ENCODE measurements at regions not wholly inside any gene's neighbourhood (a gene's known extent, or its start where the extent isn't known, plus 50 kb on each side); places are given as distances from the start of the nearest gene placed in this dataset.

DNA sequence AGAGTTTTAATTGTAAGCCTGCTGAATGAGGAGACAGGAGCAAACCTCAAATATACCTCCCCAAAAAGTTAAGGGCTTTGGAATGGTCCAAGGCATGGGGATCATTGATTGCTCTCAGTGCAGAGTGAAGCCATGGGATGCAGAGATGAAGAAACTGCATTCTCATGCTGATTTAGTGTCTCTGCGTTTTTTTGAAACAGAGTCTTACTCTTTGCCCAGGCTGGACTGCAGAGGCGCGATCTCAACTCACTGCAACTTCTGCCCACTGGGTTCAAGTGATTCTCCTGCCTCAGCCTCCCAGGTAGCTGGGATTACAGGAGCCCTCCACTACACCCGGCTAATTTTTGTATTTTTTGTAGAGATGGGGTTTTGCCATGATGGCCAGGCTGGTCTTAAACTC lies 99.3 kb upstream of the ETV3 start:
- Mint-ChIP-seq H3K4me1 (ENCODE audit: unreplicated experiment) (peaks cover 56% of the 10 kb centered on the region), H3K27ac (no peak overlapping the region), H3K36me3 (no peaks in the 10 kb centered on the region), H3K4me3 (no peak overlapping the region), H3K27me3 (no peaks in the 10 kb centered on the region), H3K9me3 (peaks cover 4% of the 10 kb centered on the region)
- TF ChIP-seq CTCF (conservative IDR thresholded peaks at IDR 0.05) = no peak
- DNase-seq (ENCODE audit: extremely low spot score, unreplicated experiment) = no peak

DNA sequence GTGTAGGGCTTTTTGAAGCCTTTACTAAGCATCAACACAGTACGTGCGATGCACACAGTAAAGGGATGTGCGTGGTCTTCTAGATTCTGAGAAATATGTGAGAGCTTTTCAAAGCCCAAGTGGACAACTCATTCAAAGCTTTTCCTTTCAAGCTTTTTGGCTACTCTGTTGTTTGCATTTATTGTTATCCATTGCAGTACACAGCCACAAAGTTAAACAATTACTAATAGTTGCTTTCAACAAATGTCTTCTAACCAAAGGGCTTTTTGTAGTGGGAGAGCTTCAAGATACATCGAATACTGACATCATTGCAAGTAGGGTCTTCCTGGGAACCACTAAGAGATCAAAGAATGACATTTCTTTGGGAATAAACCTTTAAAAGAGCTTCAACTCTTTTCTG lies 97.9 kb upstream of the ETV3 start:
- peaks cover 60% of the 10 kb centered on the region for H3K4me1 Mint-ChIP-seq (ENCODE audit: unreplicated experiment)
- no peak for DNase-seq (ENCODE audit: extremely low spot score, unreplicated experiment)
- TF ChIP-seq CTCF (conservative IDR thresholded peaks at IDR 0.05) = no peak
- H3K9me3 Mint-ChIP-seq = peaks cover 4% of the 10 kb centered on the region
- no peak overlapping the region for H3K27ac Mint-ChIP-seq
- no peak overlapping the region for H3K4me3 Mint-ChIP-seq
- H3K27me3 Mint-ChIP-seq = no peaks in the 10 kb centered on the region
- no peaks in the 10 kb centered on the region for H3K36me3 Mint-ChIP-seq

DNA sequence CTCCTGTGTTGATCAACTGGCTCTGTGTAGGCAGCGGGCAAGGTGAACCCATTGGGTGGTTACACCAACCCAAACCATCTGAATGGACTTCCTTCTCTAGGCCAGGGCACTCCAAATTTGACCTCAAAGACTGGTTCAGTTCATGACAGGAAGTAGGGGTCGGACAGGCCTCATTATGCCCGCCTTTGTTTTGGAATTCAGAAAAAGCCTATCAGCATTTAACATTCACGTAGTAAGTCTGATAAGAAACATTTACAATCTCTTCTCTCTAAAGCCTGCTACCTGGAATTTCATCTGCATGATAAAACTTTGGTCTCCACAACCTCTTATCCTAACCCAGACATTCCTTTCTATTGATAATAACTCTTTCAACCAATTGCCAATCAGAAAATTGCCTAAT lies 97.1 kb upstream of the ETV3 start:
- H3K4me1 Mint-ChIP-seq (ENCODE audit: unreplicated experiment) = peaks cover 54% of the 10 kb centered on the region
- H3K27ac Mint-ChIP-seq = peak overlapping the region; percentile 92
- no peaks in the 10 kb centered on the region for H3K27me3 Mint-ChIP-seq
- DNase-seq (ENCODE audit: extremely low spot score, unreplicated experiment) = no peak
- TF ChIP-seq CTCF (conservative IDR thresholded peaks at IDR 0.05) = no peak
- peak overlapping the region; percentile 17 for H3K4me3 Mint-ChIP-seq
- H3K36me3 Mint-ChIP-seq = no peaks in the 10 kb centered on the region
- H3K9me3 Mint-ChIP-seq = peaks cover 4% of the 10 kb centered on the region

- H3K27ac Mint-ChIP-seq = peak overlapping the region; percentile 92
- peak overlapping the region; percentile 17 for H3K4me3 Mint-ChIP-seq
- peaks cover 4% of the 10 kb centered on the region for H3K9me3 Mint-ChIP-seq
- no peaks in the 10 kb centered on the region for H3K36me3 Mint-ChIP-seq
- DNase-seq (ENCODE audit: extremely low spot score, unreplicated experiment) = no peak
- H3K4me1 Mint-ChIP-seq (ENCODE audit: unreplicated experiment) = peaks cover 49% of the 10 kb centered on the region
- no peaks in the 10 kb centered on the region for H3K27me3 Mint-ChIP-seq
- TF ChIP-seq CTCF (conservative IDR thresholded peaks at IDR 0.05) = no peak
These were observed 96.6 kb upstream of the ETV3 start for GRCh38 chr1:157234705-157235273.

DNA sequence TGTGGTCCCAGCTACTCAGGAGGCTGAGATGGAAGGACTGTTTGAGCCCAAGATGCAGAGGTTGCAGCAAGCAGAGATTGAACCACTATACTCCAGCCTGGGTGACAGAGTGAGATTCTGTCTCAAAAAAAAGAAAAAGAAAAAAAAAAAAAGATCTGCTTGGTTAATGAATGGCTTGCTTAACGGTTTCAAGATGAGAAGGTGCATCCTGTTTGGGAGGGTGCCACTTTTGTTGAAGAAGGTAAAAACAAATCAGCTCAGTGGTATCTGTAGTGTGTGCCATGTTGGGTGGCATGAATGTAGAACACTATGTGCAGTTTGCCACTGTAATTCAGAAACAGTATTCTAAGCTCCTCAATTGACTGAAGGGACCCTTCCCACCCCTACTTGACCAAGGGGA lies 94.9 kb upstream of the ETV3 start:
- Mint-ChIP-seq H3K9me3 (peaks cover 4% of the 10 kb centered on the region), H3K27me3 (no peaks in the 10 kb centered on the region), H3K4me1 (ENCODE audit: unreplicated experiment) (peaks cover 36% of the 10 kb centered on the region), H3K36me3 (no peaks in the 10 kb centered on the region), H3K4me3 (no peak overlapping the region), H3K27ac (peak overlapping the region; percentile 92)
- TF ChIP-seq CTCF (conservative IDR thresholded peaks at IDR 0.05) = no peak
- DNase-seq (ENCODE audit: extremely low spot score, unreplicated experiment) = no peak
